Central memory CD4-positive, alpha-beta T cell (primary cell): ENCODE measurements at regions not wholly inside any gene's neighbourhood (a gene's known extent, or its start where the extent isn't known, plus 50 kb on each side); places are given as distances from the start of the nearest gene placed in this dataset.
A peak's percentile ranks its signal among the peaks of the same experiment; 100 is the strongest.

ENCODE experiments used
- DNase-seq: peaks from one replicate; pipeline ENCODE4 v3.0.0; 2022

- no peak for DNase-seq
Measured at GRCh38 chr7:131234719-131235488, 92.8 kb upstream of the MKLN1 start.

- peak; percentile 87 for DNase-seq
Measured at GRCh38 chr7:131235489-131236317, 92.0 kb upstream of the MKLN1 start.

GRCh38 chr7:131236318-131236672 lies 91.4 kb upstream of the MKLN1 start:
- DNase-seq = no peak

GRCh38 chr7:131238347-131238931 lies 89.2 kb upstream of the MKLN1 start:
- no peak for DNase-seq

GRCh38 chr7:131241386-131241785 lies 86.3 kb upstream of the MKLN1 start:
- DNase-seq = no peak

- no peak for DNase-seq
Measured at GRCh38 chr7:131242123-131242650, 85.5 kb upstream of the MKLN1 start.

GRCh38 chr7:131244259-131244852 lies 83.3 kb upstream of the MKLN1 start:
- no peak for DNase-seq

- no peak for DNase-seq
Measured at GRCh38 chr7:131249003-131249402, 78.7 kb upstream of the MKLN1 start.

- no peak for DNase-seq
Measured at GRCh38 chr7:131249483-131249882, 78.2 kb upstream of the MKLN1 start.

- DNase-seq = no peak
Measured at GRCh38 chr7:131250331-131250730, 77.3 kb upstream of the MKLN1 start.

- no peak for DNase-seq
Measured at GRCh38 chr7:131251371-131251770, 76.3 kb upstream of the MKLN1 start.

- DNase-seq = no peak
Measured at GRCh38 chr7:131252976-131253375, 74.7 kb upstream of the MKLN1 start.

- no peak for DNase-seq
Measured at GRCh38 chr7:131254211-131254610, 73.5 kb upstream of the MKLN1 start.

- DNase-seq = no peak
Measured at GRCh38 chr7:131255242-131255641, 72.4 kb upstream of the MKLN1 start.

- DNase-seq = no peak
Measured at GRCh38 chr7:131261476-131261994, 66.1 kb upstream of the MKLN1 start.

- DNase-seq = no peak
Measured at GRCh38 chr7:131265227-131265626, 62.4 kb upstream of the MKLN1 start.

GRCh38 chr7:131267631-131268030 lies 60.0 kb upstream of the MKLN1 start:
- DNase-seq = no peak

- no peak for DNase-seq
Measured at GRCh38 chr7:131268906-131269305, 58.8 kb upstream of the MKLN1 start.

GRCh38 chr7:131272086-131272485 lies 55.6 kb upstream of the MKLN1 start:
- DNase-seq = no peak

- no peak for DNase-seq
Measured at GRCh38 chr7:131274986-131275385, 52.7 kb upstream of the MKLN1 start.

- no peak for DNase-seq
Measured at GRCh38 chr7:131276190-131276589, 51.5 kb upstream of the MKLN1 start.

- DNase-seq = no peak
Measured at GRCh38 chr7:131276748-131277147, 50.9 kb upstream of the MKLN1 start.
